Neural progenitor cell (in vitro differentiated cells): ENCODE measurements at regions not wholly inside any gene's neighbourhood (a gene's known extent, or its start where the extent isn't known, plus 50 kb on each side); places are given as distances from the start of the nearest gene placed in this dataset.

Experiments used
- CTCF ChIP-seq: fragments of 200-600 bp; sonication (generic); IDR thresholded peaks from 2 replicates; pipeline ENCODE4 v1.5.1; 2017; ENCODE audit warnings: antibody characterized with exemption, mild to moderate bottlenecking
- EZH2 ChIP-seq: fragments of 200-600 bp; sonication (generic); IDR thresholded peaks from 2 replicates; pipeline ENCODE4 v1.6.1; 2017; ENCODE audit warnings: antibody characterized with exemption, mild to moderate bottlenecking, moderate library complexity
- EZH2phosphoT487 ChIP-seq: fragments of 200-600 bp; sonication (generic); IDR thresholded peaks from 2 replicates; pipeline ENCODE4 v1.6.1; 2017; ENCODE audit warnings: antibody characterized with exemption

- TF ChIP-seq CTCF (no peak), EZH2 (no peak), EZH2phosphoT487 (no peak)
These were observed 304.4 kb upstream of the SHH start for GRCh38 chr7:156116514-156117215.
